ENCODE measurements at regions not wholly inside any gene's neighbourhood (a gene's known extent, or its start where the extent isn't known, plus 50 kb on each side); places are given as distances from the start of the nearest gene placed in this dataset.

DNA sequence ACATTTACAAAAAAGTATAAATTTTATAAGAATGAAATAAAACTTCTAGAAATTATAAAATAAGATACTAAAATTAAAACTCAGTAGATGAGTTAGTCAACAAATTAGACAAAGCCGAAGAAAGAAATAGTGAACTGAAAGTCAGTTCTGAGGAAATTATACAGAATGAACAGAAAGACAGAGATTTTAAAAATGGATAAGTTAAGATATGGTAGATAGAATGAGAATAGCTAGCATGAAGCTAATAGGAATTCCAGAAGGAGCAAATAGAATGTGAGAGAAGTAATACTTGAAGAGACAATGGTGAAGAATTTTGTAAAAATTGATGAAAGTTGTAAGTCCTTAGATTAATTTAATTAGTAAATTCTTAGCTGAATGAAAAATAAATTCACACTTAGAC is 430.4 kb upstream of the RUNX1 start:
- DNase-seq (ENCODE audit: low read depth), result no peak
- TF ChIP-seq, protein P1, sequence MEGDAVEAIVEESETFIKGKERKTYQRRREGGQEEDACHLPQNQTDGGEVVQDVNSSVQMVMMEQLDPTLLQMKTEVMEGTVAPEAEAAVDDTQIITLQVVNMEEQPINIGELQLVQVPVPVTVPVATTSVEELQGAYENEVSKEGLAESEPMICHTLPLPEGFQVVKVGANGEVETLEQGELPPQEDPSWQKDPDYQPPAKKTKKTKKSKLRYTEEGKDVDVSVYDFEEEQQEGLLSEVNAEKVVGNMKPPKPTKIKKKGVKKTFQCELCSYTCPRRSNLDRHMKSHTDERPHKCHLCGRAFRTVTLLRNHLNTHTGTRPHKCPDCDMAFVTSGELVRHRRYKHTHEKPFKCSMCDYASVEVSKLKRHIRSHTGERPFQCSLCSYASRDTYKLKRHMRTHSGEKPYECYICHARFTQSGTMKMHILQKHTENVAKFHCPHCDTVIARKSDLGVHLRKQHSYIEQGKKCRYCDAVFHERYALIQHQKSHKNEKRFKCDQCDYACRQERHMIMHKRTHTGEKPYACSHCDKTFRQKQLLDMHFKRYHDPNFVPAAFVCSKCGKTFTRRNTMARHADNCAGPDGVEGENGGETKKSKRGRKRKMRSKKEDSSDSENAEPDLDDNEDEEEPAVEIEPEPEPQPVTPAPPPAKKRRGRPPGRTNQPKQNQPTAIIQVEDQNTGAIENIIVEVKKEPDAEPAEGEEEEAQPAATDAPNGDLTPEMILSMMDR (IDR thresholded peaks at IDR 0.05; ENCODE audit: insufficient read depth, low read depth, low read length), result no peak
- H3K4me3 ChIP-seq (ENCODE audit: low read depth, low read length), result no peak overlapping the region

DNA sequence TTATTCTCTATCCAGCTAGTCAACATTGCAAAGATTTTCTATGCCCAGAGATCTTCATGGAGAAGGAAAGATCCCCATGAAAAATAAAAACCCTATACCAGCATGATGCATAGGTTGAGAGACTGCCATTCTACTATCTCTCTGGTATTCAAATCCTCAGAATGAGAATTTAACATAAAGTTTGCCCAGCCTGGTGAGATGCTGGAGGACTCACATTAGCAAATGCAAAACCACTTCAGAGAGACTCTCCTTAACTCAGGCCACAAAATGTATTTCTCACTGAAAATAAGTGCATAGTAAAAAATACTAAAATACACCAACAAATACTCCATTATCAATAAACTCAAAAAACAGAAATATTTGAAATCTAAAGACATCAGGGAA is 430.0 kb upstream of the RUNX1 start:
- DNase-seq (ENCODE audit: low read depth), result no peak
- TF ChIP-seq, protein P1 (IDR thresholded peaks at IDR 0.05; ENCODE audit: insufficient read depth, low read depth, low read length), result no peak
- no peak overlapping the region for H3K4me3 ChIP-seq (ENCODE audit: low read depth, low read length)

DNA sequence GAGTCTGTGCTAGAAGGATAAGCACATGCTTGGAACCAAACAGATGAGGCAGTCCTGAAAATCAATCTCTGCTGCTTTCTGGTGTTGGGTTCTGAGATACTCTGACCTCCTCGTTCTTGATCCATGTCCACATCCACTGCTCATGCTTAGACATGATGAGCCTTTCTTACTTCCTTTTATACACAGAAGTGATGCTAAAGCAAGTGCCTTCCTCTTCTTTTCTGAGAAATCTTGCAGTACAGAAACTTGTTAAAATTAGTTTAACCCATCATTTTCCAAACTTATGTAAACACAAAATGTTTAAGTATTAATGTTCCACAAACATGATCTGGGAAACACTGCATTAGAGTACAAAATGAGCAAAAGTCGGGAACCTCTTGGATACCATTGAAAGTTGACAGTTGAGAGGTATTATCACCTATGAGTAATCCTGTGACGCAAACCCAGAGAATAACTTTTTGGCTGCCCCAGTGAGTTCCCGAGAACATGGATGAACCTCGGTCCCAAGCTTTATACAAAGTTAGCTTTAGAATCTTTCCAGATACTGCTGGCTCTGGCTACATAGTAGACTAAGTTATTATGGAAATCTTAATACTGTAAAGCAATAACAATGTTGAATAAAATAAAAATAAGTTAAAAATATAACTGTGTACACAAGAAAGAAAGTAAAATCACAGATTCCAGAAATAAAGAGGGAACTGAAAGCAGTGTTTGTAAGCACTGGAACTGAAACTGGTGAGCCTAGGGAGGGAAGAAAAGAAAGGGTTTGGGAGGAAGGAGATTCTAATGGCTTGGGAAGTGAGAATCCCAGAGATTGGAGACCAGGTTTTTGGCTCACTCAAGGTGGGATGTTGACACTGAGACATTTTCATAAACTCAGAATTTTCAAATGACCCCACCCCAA is 429.3 kb upstream of the RUNX1 start:
- no peak overlapping the region for H3K4me3 ChIP-seq (ENCODE audit: low read depth, low read length)
- DNase-seq (ENCODE audit: low read depth), result peak; percentile 70
- TF ChIP-seq, protein P1 (IDR thresholded peaks at IDR 0.05; ENCODE audit: insufficient read depth, low read depth, low read length), result no peak

DNA sequence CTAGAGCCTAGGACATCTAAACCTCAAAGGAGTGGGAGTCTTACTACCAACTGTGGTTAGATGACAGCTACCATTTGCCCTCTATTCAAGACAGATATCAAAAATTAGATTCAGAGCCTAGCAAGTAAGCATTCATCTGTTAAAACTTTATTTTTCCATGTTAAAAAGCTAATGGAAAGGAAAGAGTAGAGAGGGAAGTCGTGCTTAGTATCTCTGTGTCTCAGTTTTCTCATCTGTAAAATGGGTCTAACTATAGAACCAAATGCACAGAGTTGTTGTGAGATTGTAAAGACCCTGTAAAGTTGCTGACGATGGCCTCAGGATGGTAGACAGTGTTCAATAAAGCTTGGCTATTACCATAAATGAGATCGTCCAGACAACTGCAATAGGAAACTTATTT is 428.5 kb upstream of the RUNX1 start:
- DNase-seq (ENCODE audit: low read depth), result no peak
- TF ChIP-seq, protein P1 (IDR thresholded peaks at IDR 0.05; ENCODE audit: insufficient read depth, low read depth, low read length), result no peak
- no peak overlapping the region for H3K4me3 ChIP-seq (ENCODE audit: low read depth, low read length)

DNA sequence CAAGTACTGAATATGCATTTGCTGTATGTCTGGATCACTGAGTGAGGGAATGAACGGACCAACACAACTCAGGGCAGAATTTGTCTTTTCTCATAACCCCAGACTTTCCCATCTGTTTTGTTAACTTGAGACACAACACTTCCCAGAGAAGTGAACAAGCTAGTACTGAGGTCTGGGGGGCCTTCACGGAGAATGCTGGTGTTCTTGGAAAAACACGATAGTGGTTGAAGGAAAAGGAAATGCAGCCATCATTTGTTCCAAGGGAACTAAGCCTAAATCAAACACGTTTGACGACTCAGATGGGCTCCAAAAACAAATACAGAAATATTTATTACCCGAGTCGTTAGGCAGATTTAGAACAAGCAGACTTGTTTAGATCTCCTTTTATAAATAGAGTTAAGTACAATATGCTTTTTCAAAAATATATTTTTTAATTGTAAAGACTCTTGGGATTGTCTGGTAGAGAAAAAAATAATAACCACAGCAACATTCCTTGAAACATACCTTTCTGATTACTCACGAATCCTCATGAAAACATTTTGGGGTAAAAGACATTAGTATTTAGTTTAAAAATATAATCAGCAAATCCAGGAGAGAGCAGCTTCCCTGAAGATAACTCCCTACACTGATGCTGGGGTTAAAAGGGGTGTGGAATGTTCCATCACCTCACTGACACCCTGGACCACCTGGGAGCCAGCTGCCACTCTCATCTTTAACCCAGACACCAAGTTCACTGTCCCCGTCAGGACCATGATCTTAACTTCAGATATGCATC is 427.7 kb upstream of the RUNX1 start:
- no peak overlapping the region for H3K4me3 ChIP-seq (ENCODE audit: low read depth, low read length)
- peak; percentile 77 for DNase-seq (ENCODE audit: low read depth)
- TF ChIP-seq, protein P1 (IDR thresholded peaks at IDR 0.05; ENCODE audit: insufficient read depth, low read depth, low read length), result no peak

DNA sequence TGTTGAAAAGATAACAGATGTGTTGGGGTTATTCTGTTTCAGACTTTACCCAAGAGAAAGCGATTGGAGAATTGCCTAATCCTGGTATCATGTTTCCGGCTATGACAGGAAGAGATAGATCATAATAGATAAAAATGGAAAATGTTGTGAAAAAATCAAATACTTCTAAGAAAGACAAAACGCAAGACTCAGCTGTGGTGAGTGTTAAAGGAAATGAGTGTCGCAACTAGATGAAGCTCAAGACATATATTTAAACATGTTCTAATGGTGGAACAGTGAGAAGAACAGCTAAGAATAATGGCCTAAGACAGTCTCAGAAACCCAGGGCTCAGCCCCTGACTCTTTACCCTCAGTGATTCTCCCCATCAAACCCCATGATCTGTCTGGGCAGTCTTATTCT is 426.7 kb upstream of the RUNX1 start:
- H3K4me3 ChIP-seq (ENCODE audit: low read depth, low read length), result no peak overlapping the region
- TF ChIP-seq, protein P1 (IDR thresholded peaks at IDR 0.05; ENCODE audit: insufficient read depth, low read depth, low read length), result no peak
- peak; percentile 93 for DNase-seq (ENCODE audit: low read depth)

Measured in fibroblast of villous mesenchyme (primary cell).